ENCODE measurements at regions not wholly inside any gene's neighbourhood (a gene's known extent, or its start where the extent isn't known, plus 50 kb on each side); places are given as distances from the start of the nearest gene placed in this dataset.

GRCh38 chrX:68992821-68993397, 164.1 kb downstream of the EFNB1 start:
- H3K27ac Mint-ChIP-seq: no peak overlapping the region
- DNase-seq: no peak
- no peak for ATAC-seq (ENCODE audit: low read depth)
- CTCF ChIA-PET: no interaction called here
- H3K36me3 Mint-ChIP-seq (ENCODE audit: low read depth): no peaks in the 10 kb centered on the region
- POLR2A ChIA-PET: no interaction called here
- intact Hi-C loops (cut with micrococcal nuclease): no loop called here
- H3K4me3 Mint-ChIP-seq: no peak overlapping the region
- H3K9me3 Mint-ChIP-seq: no peaks in the 10 kb centered on the region
- TF ChIP-seq, protein P1, sequence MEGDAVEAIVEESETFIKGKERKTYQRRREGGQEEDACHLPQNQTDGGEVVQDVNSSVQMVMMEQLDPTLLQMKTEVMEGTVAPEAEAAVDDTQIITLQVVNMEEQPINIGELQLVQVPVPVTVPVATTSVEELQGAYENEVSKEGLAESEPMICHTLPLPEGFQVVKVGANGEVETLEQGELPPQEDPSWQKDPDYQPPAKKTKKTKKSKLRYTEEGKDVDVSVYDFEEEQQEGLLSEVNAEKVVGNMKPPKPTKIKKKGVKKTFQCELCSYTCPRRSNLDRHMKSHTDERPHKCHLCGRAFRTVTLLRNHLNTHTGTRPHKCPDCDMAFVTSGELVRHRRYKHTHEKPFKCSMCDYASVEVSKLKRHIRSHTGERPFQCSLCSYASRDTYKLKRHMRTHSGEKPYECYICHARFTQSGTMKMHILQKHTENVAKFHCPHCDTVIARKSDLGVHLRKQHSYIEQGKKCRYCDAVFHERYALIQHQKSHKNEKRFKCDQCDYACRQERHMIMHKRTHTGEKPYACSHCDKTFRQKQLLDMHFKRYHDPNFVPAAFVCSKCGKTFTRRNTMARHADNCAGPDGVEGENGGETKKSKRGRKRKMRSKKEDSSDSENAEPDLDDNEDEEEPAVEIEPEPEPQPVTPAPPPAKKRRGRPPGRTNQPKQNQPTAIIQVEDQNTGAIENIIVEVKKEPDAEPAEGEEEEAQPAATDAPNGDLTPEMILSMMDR (IDR thresholded peaks at IDR 0.05): no peak
- no peaks in the 10 kb centered on the region for H3K4me1 Mint-ChIP-seq
- H3K27me3 Mint-ChIP-seq: no peaks in the 10 kb centered on the region

GRCh38 chrX:68991691-68992345, 163.0 kb downstream of the EFNB1 start:
- DNase-seq: no peak
- H3K9me3 Mint-ChIP-seq: no peaks in the 10 kb centered on the region
- no peaks in the 10 kb centered on the region for H3K27me3 Mint-ChIP-seq
- no peak overlapping the region for H3K4me3 Mint-ChIP-seq
- CTCF ChIA-PET: no interaction called here
- no peak overlapping the region for H3K27ac Mint-ChIP-seq
- intact Hi-C loops (cut with micrococcal nuclease): no loop called here
- POLR2A ChIA-PET: no interaction called here
- no peaks in the 10 kb centered on the region for H3K36me3 Mint-ChIP-seq (ENCODE audit: low read depth)
- no peak for ATAC-seq (ENCODE audit: low read depth)
- no peaks in the 10 kb centered on the region for H3K4me1 Mint-ChIP-seq
- TF ChIP-seq, protein P1 (IDR thresholded peaks at IDR 0.05): no peak

DNA sequence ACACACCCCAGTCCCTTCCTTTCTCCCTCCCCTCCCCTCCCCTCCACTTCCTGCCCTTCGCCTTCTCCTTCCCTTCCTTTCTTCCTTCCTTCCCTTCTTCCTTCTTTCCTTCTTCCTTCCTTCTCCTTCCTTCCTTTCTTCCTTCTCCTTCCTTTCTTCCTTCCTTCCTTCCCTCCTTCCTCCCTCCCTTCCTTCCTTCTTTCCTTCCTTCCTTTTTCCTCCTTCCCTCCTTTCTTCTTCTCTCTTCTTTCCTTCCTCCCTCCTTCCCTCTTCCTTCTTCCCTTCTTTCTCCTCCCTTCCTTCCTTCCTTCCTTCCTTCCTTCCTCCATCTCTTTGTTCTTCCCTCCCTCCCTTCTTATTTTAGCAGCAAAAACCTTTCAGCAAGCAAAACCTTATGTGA, 162.1 kb downstream of the EFNB1 start:
- TF ChIP-seq, protein P1 (IDR thresholded peaks at IDR 0.05): no peak
- Mint-ChIP-seq H3K4me3 (no peak overlapping the region), H3K27me3 (no peaks in the 10 kb centered on the region), H3K27ac (no peak overlapping the region), H3K9me3 (no peaks in the 10 kb centered on the region), H3K4me1 (no peaks in the 10 kb centered on the region), H3K36me3 (ENCODE audit: low read depth) (no peaks in the 10 kb centered on the region)
- ATAC-seq (ENCODE audit: low read depth) (no peak), DNase-seq (no peak)
- CTCF ChIA-PET: no interaction called here
- POLR2A ChIA-PET: no interaction called here
- intact Hi-C loops (cut with micrococcal nuclease): no loop called here

DNA sequence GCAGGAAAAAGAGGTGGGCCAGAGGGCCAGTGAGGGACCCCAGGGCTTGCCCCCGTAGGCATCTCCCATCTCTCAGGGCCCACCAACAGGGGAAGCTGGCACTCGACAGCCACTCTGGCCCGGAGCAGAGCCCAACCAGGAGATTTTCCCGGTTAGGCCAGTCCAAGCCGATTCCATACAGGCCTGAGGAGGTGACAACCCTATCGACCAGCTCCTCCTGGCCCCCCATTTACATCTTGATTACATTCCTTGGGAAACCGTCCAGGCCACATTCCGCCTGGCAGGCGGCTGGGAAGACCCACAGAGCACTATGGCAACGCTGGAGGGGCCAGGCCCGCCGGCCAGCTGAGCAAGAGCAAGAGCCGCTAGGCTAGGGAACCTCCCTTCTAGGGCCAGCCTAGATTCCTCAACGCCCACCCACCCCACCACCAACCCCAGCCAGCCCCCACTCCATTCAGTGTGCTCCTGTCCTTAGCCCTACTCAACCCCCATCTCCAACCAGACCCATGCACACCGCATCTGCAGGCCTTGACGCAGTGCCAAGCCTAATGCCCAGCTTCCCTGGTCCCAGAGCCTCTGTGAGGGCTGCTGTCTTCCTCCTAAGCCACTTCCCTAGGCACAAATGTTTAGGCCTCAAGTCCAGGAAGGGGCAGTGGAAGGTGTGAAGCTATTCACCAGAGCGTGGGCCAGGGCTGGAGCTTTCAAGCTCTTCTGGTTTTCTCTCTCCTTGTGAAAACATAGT, 161.2 kb downstream of the EFNB1 start:
- no peak overlapping the region for H3K4me3 Mint-ChIP-seq
- CTCF ChIA-PET: no interaction called here
- TF ChIP-seq, protein P1 (IDR thresholded peaks at IDR 0.05): no peak
- intact Hi-C loops (cut with micrococcal nuclease): no loop called here
- H3K27me3 Mint-ChIP-seq: no peaks in the 10 kb centered on the region
- no peaks in the 10 kb centered on the region for H3K36me3 Mint-ChIP-seq (ENCODE audit: low read depth)
- H3K4me1 Mint-ChIP-seq: no peaks in the 10 kb centered on the region
- POLR2A ChIA-PET: no interaction called here
- H3K9me3 Mint-ChIP-seq: no peaks in the 10 kb centered on the region
- no peak overlapping the region for H3K27ac Mint-ChIP-seq
- DNase-seq (no peak), ATAC-seq (ENCODE audit: low read depth) (no peak)

- H3K4me3 Mint-ChIP-seq: no peak overlapping the region
- H3K36me3 Mint-ChIP-seq (ENCODE audit: low read depth): no peaks in the 10 kb centered on the region
- no peak overlapping the region for H3K27ac Mint-ChIP-seq
- intact Hi-C loops (cut with micrococcal nuclease): no loop called here
- DNase-seq: no peak
- TF ChIP-seq, protein P1 (IDR thresholded peaks at IDR 0.05): no peak
- H3K4me1 Mint-ChIP-seq: no peaks in the 10 kb centered on the region
- POLR2A ChIA-PET: no interaction called here
- ATAC-seq (ENCODE audit: low read depth): no peak
- H3K27me3 Mint-ChIP-seq: no peaks in the 10 kb centered on the region
- H3K9me3 Mint-ChIP-seq: no peaks in the 10 kb centered on the region
- CTCF ChIA-PET: no interaction called here
Measured at GRCh38 chrX:68989456-68989855, 160.6 kb downstream of the EFNB1 start.

Data from activated B cell treated with CpG ODN at 0.5 μM for 24 hours (primary cell).